Psoas muscle (tissue), 7 donors: ENCODE measurements at regions not wholly inside any gene's neighbourhood (a gene's known extent, or its start where the extent isn't known, plus 50 kb on each side); places are given as distances from the start of the nearest gene placed in this dataset.

ENCODE experiments used
- ATAC-seq, 4 donors: fragments of 200-7000 bp; cut with Tn5 transposase; one replicate each; pipeline ENCODE4 v1.9.1; 2020; ENCODE audit warnings: moderate library complexity in 3 of 4, mild to moderate bottlenecking in 2 of 4
- DNase-seq, 2 donors: peaks; one replicate each; pipeline ENCODE4 v3.0.0-alpha.2; 2020
- H3K27ac ChIP-seq: fragments of 200-600 bp; one replicate; pipeline ENCODE4 v1.8.0; 2022
- H3K27me3 ChIP-seq, 3 donors: fragments of 200-600 bp in 1 of 3; one replicate each; pipeline versions ENCODE4 v1.6.1 to v1.8.0; 2013 to 2022; ENCODE audit warnings: low read length in 2 of 3, mild to moderate bottlenecking in 2 of 3, moderate library complexity in 1 of 3; ENCODE audit not compliant: insufficient read depth in 3 of 3
- H3K36me3 ChIP-seq, 2 donors: fragments of 200-600 bp in 1 of 2; one replicate each; pipeline versions ENCODE4 v1.6.1 to v1.8.0; 2013 to 2022; ENCODE audit warnings: low read depth in 1 of 2, mild to moderate bottlenecking in 1 of 2, moderate library complexity in 1 of 2; ENCODE audit not compliant: insufficient read depth in 1 of 2
- H3K4me1 ChIP-seq: fragments of 200-600 bp; one replicate; pipeline ENCODE4 v1.8.0; 2022
- H3K4me3 ChIP-seq: fragments of 200-600 bp; one replicate; pipeline ENCODE4 v1.8.0; 2022; ENCODE audit warnings: mild to moderate bottlenecking
- H3K9me3 ChIP-seq: fragments of 200-600 bp; one replicate; pipeline ENCODE4 v1.8.0; 2022
- CTCF ChIP-seq: fragments of 200-600 bp; IDR thresholded peaks from one replicate; pipeline ENCODE4 v1.8.0; 2022; ENCODE audit warnings: antibody characterized with exemption
- WGBS, 3 donors: extraction: QIAGEN DNeasy Blood & Tissue Kit; methylation state at CpG; one replicate each; pipeline versions ENCODE4 v1.1.6 to v1.1.7; 2013; 5-methylcytosine and 5-hydroxymethylcytosine counted together
- intact Hi-C, 2 donors: fragments of 100-400 bp; cut with DNase I; formaldehyde crosslinking; loops; one replicate each; pipeline versions ENCODE4 v1.11.0 to v1.14.2; 2022
- donor health status: healthy with polysubstance abuse.
- donor health status: DM: no; HTN: no; CAD: no; lungs with moderate emphysema.
- donor health status: Bipolar disorder and iron deficiency.
- donor health status: healthy.
- donor health status: DM: yes; HTN: yes; CAD: no.
- donor health status: DM: no; HTN: no; CAD: no.
- donor health status: DM: yes; HTN: yes; CAD: no.

GRCh38 chr3:22117091-22117490 lies 366.1 kb upstream of the ZNF385D start:
- intact Hi-C loops: loop anchor here (5.0 to 10.0 kb wide), 4 partner anchors 365 to 1775 kb away; partner anchors contain the start of gene ZNF385D (in 1 of the 2)

GRCh38 chr3:22117751-22118346 lies 366.8 kb upstream of the ZNF385D start:
- H3K4me3 ChIP-seq: no peak overlapping the region
- H3K27ac ChIP-seq: no peak overlapping the region
- DNase-seq: no peak
- no peaks in the 10 kb centered on the region for H3K27me3 ChIP-seq
- no peaks in the 10 kb centered on the region for H3K36me3 ChIP-seq
- intact Hi-C loops: loop anchor here (5.0 to 10.0 kb wide), 4 partner anchors 366 to 1776 kb away; partner anchors contain the start of gene ZNF385D (in 1 of the 2)
- H3K9me3 ChIP-seq: no peaks in the 10 kb centered on the region
- peak; percentile 77 for TF ChIP-seq CTCF
- WGBS, 3 donors: 30 to 34% (median 30%) methylated on average over 5 of the region's 5 CpGs
- peak in 1 of 4 donors; percentile 63 for ATAC-seq
- H3K4me1 ChIP-seq: peaks cover 4% of the 10 kb centered on the region

More at GRCh38 chr3:22117091-22117490, 366.1 kb upstream of the ZNF385D start:
- DNase-seq (no peak), ATAC-seq (no peak)
- TF ChIP-seq CTCF: no peak
- H3K36me3 ChIP-seq: no peaks in the 10 kb centered on the region
- no peaks in the 10 kb centered on the region for H3K9me3 ChIP-seq
- H3K4me1 ChIP-seq: peaks cover 4% of the 10 kb centered on the region
- no peak overlapping the region for H3K4me3 ChIP-seq
- no peak overlapping the region for H3K27ac ChIP-seq
- H3K27me3 ChIP-seq: no peaks in the 10 kb centered on the region
- WGBS, 3 donors: 89 to 91% (median 90%) methylated on average over 2 of the region's 2 CpGs

- TF ChIP-seq CTCF: no peak
- ATAC-seq (peak in 2 of 4 donors; percentile 55 to 76), DNase-seq (no peak)
- H3K27me3 ChIP-seq: no peaks in the 10 kb centered on the region
- no peaks in the 10 kb centered on the region for H3K9me3 ChIP-seq
- H3K4me1 ChIP-seq: peaks cover 4% of the 10 kb centered on the region
- no peak overlapping the region for H3K27ac ChIP-seq
- 57 to 64% (median 63%) methylated on average over 3 of the region's 3 CpGs for WGBS, 3 donors
- no peaks in the 10 kb centered on the region for H3K36me3 ChIP-seq
- H3K4me3 ChIP-seq: no peak overlapping the region
- intact Hi-C loops: loop anchor here (5.0 to 10.0 kb wide), 4 partner anchors 366 to 1776 kb away; partner anchors contain the start of gene ZNF385D (in 1 of the 2)
These were observed 367.5 kb upstream of the ZNF385D start for GRCh38 chr3:22118542-22118941.

- H3K4me3 ChIP-seq: no peak overlapping the region
- 65 to 70% (median 67%) methylated on average over 5 of the region's 5 CpGs for WGBS, 3 donors
- no peak for DNase-seq
- ATAC-seq: no peak
- no peaks in the 10 kb centered on the region for H3K36me3 ChIP-seq
- TF ChIP-seq CTCF: no peak
- H3K4me1 ChIP-seq: peaks cover 4% of the 10 kb centered on the region
- H3K27ac ChIP-seq: no peak overlapping the region
- peaks cover 3% of the 10 kb centered on the region for H3K9me3 ChIP-seq
- intact Hi-C loops: no loop called here
- H3K27me3 ChIP-seq: no peaks in the 10 kb centered on the region
These were observed 370.2 kb upstream of the ZNF385D start for GRCh38 chr3:22121068-22121701.
